ENCODE measurements at regions not wholly inside any gene's neighbourhood (a gene's known extent, or its start where the extent isn't known, plus 50 kb on each side); places are given as distances from the start of the nearest gene placed in this dataset.
A peak's percentile ranks its signal among the peaks of the same experiment; 100 is the strongest.

- no peaks in the 10 kb centered on the region for H3K36me3 ChIP-seq (ENCODE audit: control insufficient read depth in 3 of 3, insufficient read depth in 2 of 3, low read depth in 1 of 3, low read length in 3 of 3)
- H3K9me3 ChIP-seq (ENCODE audit: control insufficient read depth in 2 of 2, insufficient read depth in 1 of 2, low read depth in 1 of 2, low read length in 1 of 2), result no peaks in the 10 kb centered on the region
- DNase-seq (no peak), FAIRE-seq (no peak)
- 78 to 87% (median 84%) methylated on average over 4 of the region's 4 CpGs for WGBS, 3 donors
- no peak overlapping the region for H3K27ac ChIP-seq (ENCODE audit: low read depth in 1 of 3, low read length in 2 of 3)
- no peak overlapping the region for H3K4me3 ChIP-seq (ENCODE audit: low read depth in 1 of 3, low read length in 3 of 3)
- H3K4me1 ChIP-seq (ENCODE audit: control insufficient read depth in 3 of 3, insufficient read depth in 2 of 3, low read depth in 1 of 3, low read length in 2 of 3), result no peaks in the 10 kb centered on the region
- no peaks in the 10 kb centered on the region for H3K27me3 ChIP-seq (ENCODE audit: control insufficient read depth in 3 of 3, insufficient read depth in 3 of 3, low read length in 3 of 3)
Observed at GRCh38 chrX:42248226-42248625, 324.9 kb upstream of the CASK start.

- no peaks in the 10 kb centered on the region for H3K9me3 ChIP-seq (ENCODE audit: control insufficient read depth in 2 of 2, insufficient read depth in 1 of 2, low read depth in 1 of 2, low read length in 1 of 2)
- WGBS, 3 donors, result 58 to 62% (median 60%) methylated on average over 6 of the region's 6 CpGs
- H3K4me3 ChIP-seq (ENCODE audit: low read depth in 1 of 3, low read length in 3 of 3), result no peak overlapping the region
- no peaks in the 10 kb centered on the region for H3K36me3 ChIP-seq (ENCODE audit: control insufficient read depth in 3 of 3, insufficient read depth in 2 of 3, low read depth in 1 of 3, low read length in 3 of 3)
- no peaks in the 10 kb centered on the region for H3K27me3 ChIP-seq (ENCODE audit: control insufficient read depth in 3 of 3, insufficient read depth in 3 of 3, low read length in 3 of 3)
- H3K4me1 ChIP-seq (ENCODE audit: control insufficient read depth in 3 of 3, insufficient read depth in 2 of 3, low read depth in 1 of 3, low read length in 2 of 3), result no peaks in the 10 kb centered on the region
- no peak overlapping the region for H3K27ac ChIP-seq (ENCODE audit: low read depth in 1 of 3, low read length in 2 of 3)
- FAIRE-seq (no peak), DNase-seq (peak in 1 of 2 donors; percentile 1)
Observed at GRCh38 chrX:42247241-42247640, 323.9 kb upstream of the CASK start.

DNA sequence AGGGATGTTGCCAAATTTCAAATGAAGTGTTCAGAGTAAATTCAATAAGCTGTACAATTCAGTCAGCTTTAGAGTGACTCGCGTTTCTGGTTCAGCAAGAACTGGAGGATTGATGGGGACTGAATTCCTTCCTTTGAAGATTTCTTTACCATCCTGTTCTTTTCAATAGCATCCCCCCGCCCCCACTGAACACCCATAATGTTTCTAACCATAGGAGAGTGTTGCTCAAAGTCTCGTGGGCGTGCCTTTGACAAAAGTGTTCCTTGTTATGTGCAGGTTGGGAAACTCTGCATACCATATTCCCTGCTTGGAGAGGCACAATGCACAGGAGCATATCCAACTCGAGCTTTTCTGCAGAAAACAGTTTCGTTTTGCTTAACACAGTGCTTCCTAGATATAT lies 323.5 kb upstream of the CASK start:
- Histone ChIP-seq H3K4me1 (ENCODE audit: control insufficient read depth in 3 of 3, insufficient read depth in 2 of 3, low read depth in 1 of 3, low read length in 2 of 3) (no peaks in the 10 kb centered on the region), H3K36me3 (ENCODE audit: control insufficient read depth in 3 of 3, insufficient read depth in 2 of 3, low read depth in 1 of 3, low read length in 3 of 3) (no peaks in the 10 kb centered on the region), H3K9me3 (ENCODE audit: control insufficient read depth in 2 of 2, insufficient read depth in 1 of 2, low read depth in 1 of 2, low read length in 1 of 2) (no peaks in the 10 kb centered on the region), H3K4me3 (ENCODE audit: low read depth in 1 of 3, low read length in 3 of 3) (no peak overlapping the region), H3K27me3 (ENCODE audit: control insufficient read depth in 3 of 3, insufficient read depth in 3 of 3, low read length in 3 of 3) (no peaks in the 10 kb centered on the region), H3K27ac (ENCODE audit: low read depth in 1 of 3, low read length in 2 of 3) (no peak overlapping the region)
- FAIRE-seq (no peak), DNase-seq (peak; percentile 7 to 11)
- WGBS, 3 donors, result 14 to 34% (median 26%) methylated on average over 7 of the region's 7 CpGs

DNA sequence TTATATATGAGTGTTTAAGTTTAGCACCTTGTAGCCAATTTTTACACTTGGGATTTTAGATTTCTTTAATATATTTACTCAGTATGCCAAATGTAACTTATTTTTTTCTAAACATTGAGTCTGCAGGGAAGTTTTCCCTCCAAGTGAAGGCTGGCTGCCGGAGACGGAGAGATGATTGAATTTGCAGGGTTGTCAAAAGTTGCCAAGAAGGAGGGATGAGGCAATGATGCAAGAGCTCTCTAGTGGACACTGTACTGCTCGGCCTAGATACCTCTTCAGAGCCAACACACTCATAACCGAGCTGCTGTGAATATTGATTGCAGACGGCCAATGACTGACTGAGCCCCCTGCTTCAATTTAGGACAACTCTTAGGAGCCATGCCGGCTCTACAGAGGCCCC lies 318.6 kb upstream of the CASK start:
- DNase-seq, result no peak
- no peaks in the 10 kb centered on the region for H3K4me1 ChIP-seq (ENCODE audit: control insufficient read depth in 3 of 3, insufficient read depth in 2 of 3, low read depth in 1 of 3, low read length in 2 of 3)
- no peak for FAIRE-seq
- no peaks in the 10 kb centered on the region for H3K27me3 ChIP-seq (ENCODE audit: control insufficient read depth in 3 of 3, insufficient read depth in 3 of 3, low read length in 3 of 3)
- H3K27ac ChIP-seq (ENCODE audit: low read depth in 1 of 3, low read length in 2 of 3), result no peak overlapping the region
- no peaks in the 10 kb centered on the region for H3K36me3 ChIP-seq (ENCODE audit: control insufficient read depth in 3 of 3, insufficient read depth in 2 of 3, low read depth in 1 of 3, low read length in 3 of 3)
- H3K4me3 ChIP-seq (ENCODE audit: low read depth in 1 of 3, low read length in 3 of 3), result no peak overlapping the region
- H3K9me3 ChIP-seq (ENCODE audit: control insufficient read depth in 2 of 2, insufficient read depth in 1 of 2, low read depth in 1 of 2, low read length in 1 of 2), result no peaks in the 10 kb centered on the region
- WGBS, 3 donors, result 73 to 79% (median 78%) methylated on average over 6 of the region's 6 CpGs

GRCh38 chrX:42241421-42241820 lies 318.1 kb upstream of the CASK start:
- H3K36me3 ChIP-seq (ENCODE audit: control insufficient read depth in 3 of 3, insufficient read depth in 2 of 3, low read depth in 1 of 3, low read length in 3 of 3), result no peaks in the 10 kb centered on the region
- no peaks in the 10 kb centered on the region for H3K27me3 ChIP-seq (ENCODE audit: control insufficient read depth in 3 of 3, insufficient read depth in 3 of 3, low read length in 3 of 3)
- WGBS, 3 donors, result 50 to 82% (median 68%) methylated on average over 1 of the region's 1 CpG
- no peak for FAIRE-seq
- no peaks in the 10 kb centered on the region for H3K9me3 ChIP-seq (ENCODE audit: control insufficient read depth in 2 of 2, insufficient read depth in 1 of 2, low read depth in 1 of 2, low read length in 1 of 2)
- no peak for DNase-seq
- H3K27ac ChIP-seq (ENCODE audit: low read depth in 1 of 3, low read length in 2 of 3), result no peak overlapping the region
- H3K4me1 ChIP-seq (ENCODE audit: control insufficient read depth in 3 of 3, insufficient read depth in 2 of 3, low read depth in 1 of 3, low read length in 2 of 3), result no peaks in the 10 kb centered on the region
- no peak overlapping the region for H3K4me3 ChIP-seq (ENCODE audit: low read depth in 1 of 3, low read length in 3 of 3)

DNA sequence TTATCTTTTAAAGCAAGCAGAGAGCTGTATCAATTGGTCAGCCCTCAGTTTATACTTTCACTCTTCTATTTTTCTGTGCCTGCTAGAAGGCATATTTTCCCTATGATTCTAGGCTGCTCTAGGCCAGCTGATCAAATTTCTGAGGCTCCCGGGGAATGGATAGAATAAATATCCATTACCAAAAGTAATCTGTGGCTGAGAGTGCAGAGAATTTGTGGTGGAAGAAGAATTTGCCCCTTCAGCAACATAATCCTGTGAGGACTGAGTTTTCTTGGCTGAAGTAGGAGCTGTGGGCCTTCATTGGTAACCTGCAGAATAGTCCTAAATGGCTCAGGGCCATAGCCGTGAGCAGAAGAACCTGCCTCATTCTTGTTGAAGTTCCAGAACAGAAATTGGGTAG lies 314.6 kb upstream of the CASK start:
- Histone ChIP-seq H3K9me3 (ENCODE audit: control insufficient read depth in 2 of 2, insufficient read depth in 1 of 2, low read depth in 1 of 2, low read length in 1 of 2) (no peaks in the 10 kb centered on the region), H3K27me3 (ENCODE audit: control insufficient read depth in 3 of 3, insufficient read depth in 3 of 3, low read length in 3 of 3) (no peaks in the 10 kb centered on the region), H3K4me3 (ENCODE audit: low read depth in 1 of 3, low read length in 3 of 3) (no peak overlapping the region), H3K4me1 (ENCODE audit: control insufficient read depth in 3 of 3, insufficient read depth in 2 of 3, low read depth in 1 of 3, low read length in 2 of 3) (no peaks in the 10 kb centered on the region), H3K36me3 (ENCODE audit: control insufficient read depth in 3 of 3, insufficient read depth in 2 of 3, low read depth in 1 of 3, low read length in 3 of 3) (no peaks in the 10 kb centered on the region), H3K27ac (ENCODE audit: low read depth in 1 of 3, low read length in 2 of 3) (no peak overlapping the region)
- no peak for FAIRE-seq
- no peak for DNase-seq
- WGBS, 3 donors, result 75 to 97% (median 78%) methylated on average over 2 of the region's 2 CpGs

DNA sequence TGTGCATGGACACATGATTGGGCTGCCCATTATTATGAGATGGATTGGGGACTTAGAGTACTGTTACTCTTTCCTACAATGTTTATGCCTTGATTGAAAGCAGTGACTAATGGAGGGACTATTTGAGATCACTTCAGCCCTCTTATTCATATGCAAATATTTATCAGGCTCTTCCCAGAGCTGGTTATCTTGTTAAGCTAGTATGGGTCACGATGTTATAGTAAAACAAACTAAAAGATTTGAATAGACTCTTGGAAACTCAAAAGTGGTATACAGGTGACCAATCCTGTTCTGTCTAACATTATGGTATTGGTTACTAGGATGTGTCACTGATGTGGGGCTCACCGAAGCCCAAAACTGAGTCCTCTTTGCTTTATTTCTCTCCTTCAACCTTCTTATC lies 306.2 kb upstream of the CASK start:
- Histone ChIP-seq H3K36me3 (ENCODE audit: control insufficient read depth in 3 of 3, insufficient read depth in 2 of 3, low read depth in 1 of 3, low read length in 3 of 3) (no peaks in the 10 kb centered on the region), H3K9me3 (ENCODE audit: control insufficient read depth in 2 of 2, insufficient read depth in 1 of 2, low read depth in 1 of 2, low read length in 1 of 2) (peaks cover 0 to 6% of the 10 kb centered on the region in 2 donors), H3K4me1 (ENCODE audit: control insufficient read depth in 3 of 3, insufficient read depth in 2 of 3, low read depth in 1 of 3, low read length in 2 of 3) (no peaks in the 10 kb centered on the region), H3K4me3 (ENCODE audit: low read depth in 1 of 3, low read length in 3 of 3) (no peak overlapping the region), H3K27ac (ENCODE audit: low read depth in 1 of 3, low read length in 2 of 3) (no peak overlapping the region), H3K27me3 (ENCODE audit: control insufficient read depth in 3 of 3, insufficient read depth in 3 of 3, low read length in 3 of 3) (no peaks in the 10 kb centered on the region)
- FAIRE-seq, result no peak
- WGBS, 3 donors, result 66 to 97% (median 86%) methylated on average over 2 of the region's 2 CpGs
- DNase-seq, result no peak

GRCh38 chrX:42220666-42221065 lies 297.3 kb upstream of the CASK start:
- DNase-seq, result no peak
- Histone ChIP-seq H3K4me1 (ENCODE audit: control insufficient read depth in 3 of 3, insufficient read depth in 2 of 3, low read depth in 1 of 3, low read length in 2 of 3) (no peaks in the 10 kb centered on the region), H3K36me3 (ENCODE audit: control insufficient read depth in 3 of 3, insufficient read depth in 2 of 3, low read depth in 1 of 3, low read length in 3 of 3) (no peaks in the 10 kb centered on the region), H3K27ac (ENCODE audit: low read depth in 1 of 3, low read length in 2 of 3) (no peak overlapping the region), H3K4me3 (ENCODE audit: low read depth in 1 of 3, low read length in 3 of 3) (no peak overlapping the region), H3K27me3 (ENCODE audit: control insufficient read depth in 3 of 3, insufficient read depth in 3 of 3, low read length in 3 of 3) (no peaks in the 10 kb centered on the region), H3K9me3 (ENCODE audit: control insufficient read depth in 2 of 2, insufficient read depth in 1 of 2, low read depth in 1 of 2, low read length in 1 of 2) (no peaks in the 10 kb centered on the region)
- FAIRE-seq, result no peak
- 79 to 95% (median 92%) methylated on average over 2 of the region's 2 CpGs for WGBS, 3 donors

- H3K36me3 ChIP-seq (ENCODE audit: control insufficient read depth in 3 of 3, insufficient read depth in 2 of 3, low read depth in 1 of 3, low read length in 3 of 3), result no peaks in the 10 kb centered on the region
- no peaks in the 10 kb centered on the region for H3K27me3 ChIP-seq (ENCODE audit: control insufficient read depth in 3 of 3, insufficient read depth in 3 of 3, low read length in 3 of 3)
- 83 to 97% (median 95%) methylated on average over 6 of the region's 6 CpGs for WGBS, 3 donors
- H3K4me1 ChIP-seq (ENCODE audit: control insufficient read depth in 3 of 3, insufficient read depth in 2 of 3, low read depth in 1 of 3, low read length in 2 of 3), result no peaks in the 10 kb centered on the region
- no peak overlapping the region for H3K4me3 ChIP-seq (ENCODE audit: low read depth in 1 of 3, low read length in 3 of 3)
- no peaks in the 10 kb centered on the region for H3K9me3 ChIP-seq (ENCODE audit: control insufficient read depth in 2 of 2, insufficient read depth in 1 of 2, low read depth in 1 of 2, low read length in 1 of 2)
- FAIRE-seq (no peak), DNase-seq (no peak)
- H3K27ac ChIP-seq (ENCODE audit: low read depth in 1 of 3, low read length in 2 of 3), result no peak overlapping the region
Observed at GRCh38 chrX:42220083-42220482, 296.7 kb upstream of the CASK start.

Measured in small intestine (tissue), 7 donors.